ENCODE measurements at regions not wholly inside any gene's neighbourhood (a gene's known extent, or its start where the extent isn't known, plus 50 kb on each side); places are given as distances from the start of the nearest gene placed in this dataset.
"Not testable (repeated sequence)": the region's sequence is repeated elsewhere in the genome, so short reads cannot be mapped to it uniquely, and the experiment has no call there.

- FAIRE-seq (no peak), DNase-seq (ENCODE audit: low spot score in 2 of 2) (no peak)
These were observed 874.5 kb downstream of the FLRT2 start for GRCh38 chr14:86404425-86404824.

- FAIRE-seq (no peak), DNase-seq (ENCODE audit: low spot score in 2 of 2) (no peak)
These were observed 872.6 kb downstream of the FLRT2 start for GRCh38 chr14:86402545-86402944.

- DNase-seq (ENCODE audit: low spot score in 2 of 2) (no peak), FAIRE-seq (no peak)
These were observed 861.1 kb downstream of the FLRT2 start for GRCh38 chr14:86391085-86391484.

- DNase-seq (ENCODE audit: low spot score in 2 of 2) (no peak), FAIRE-seq (no peak)
These were observed 858.3 kb downstream of the FLRT2 start for GRCh38 chr14:86388216-86388615.

GRCh38 chr14:86373886-86374285 is 843.9 kb downstream of the FLRT2 start:
- FAIRE-seq: no peak
- DNase-seq (ENCODE audit: low spot score in 2 of 2): no peak

GRCh38 chr14:86372402-86372801 is 842.5 kb downstream of the FLRT2 start:
- DNase-seq (ENCODE audit: low spot score in 2 of 2) (no peak), FAIRE-seq (no peak)

GRCh38 chr14:86364634-86365033 is 834.7 kb downstream of the FLRT2 start:
- no peak for FAIRE-seq
- DNase-seq (ENCODE audit: low spot score in 2 of 2): no peak

GRCh38 chr14:86363576-86363975 is 833.6 kb downstream of the FLRT2 start:
- no peak for DNase-seq (ENCODE audit: low spot score in 2 of 2)
- FAIRE-seq: no peak

- DNase-seq (ENCODE audit: low spot score in 2 of 2) (no peak), FAIRE-seq (no peak)
These were observed 833.1 kb downstream of the FLRT2 start for GRCh38 chr14:86363047-86363446.

- no peak for DNase-seq (ENCODE audit: low spot score in 2 of 2)
- FAIRE-seq: no peak
These were observed 827.9 kb downstream of the FLRT2 start for GRCh38 chr14:86357876-86358275.

GRCh38 chr14:86357119-86357518 is 827.2 kb downstream of the FLRT2 start:
- DNase-seq (ENCODE audit: low spot score in 2 of 2): no peak
- no peak for FAIRE-seq

GRCh38 chr14:86346818-86347384 is 817.0 kb downstream of the FLRT2 start:
- no peak for FAIRE-seq
- no peak for DNase-seq (ENCODE audit: low spot score in 2 of 2)

GRCh38 chr14:86334355-86334754 is 804.4 kb downstream of the FLRT2 start:
- DNase-seq (ENCODE audit: low spot score in 2 of 2) (no peak), FAIRE-seq (no peak)

- FAIRE-seq: no peak
These were observed 803.5 kb downstream of the FLRT2 start for GRCh38 chr14:86333493-86333892.

GRCh38 chr14:86331341-86331740 is 801.4 kb downstream of the FLRT2 start:
- no peak for FAIRE-seq
- no peak for DNase-seq (ENCODE audit: low spot score in 2 of 2)

More at GRCh38 chr14:86333493-86333892, 803.5 kb downstream of the FLRT2 start:
- DNase-seq (ENCODE audit: low spot score in 2 of 2): no peak

- FAIRE-seq (no peak), DNase-seq (ENCODE audit: low spot score in 2 of 2) (no peak)
These were observed 791.2 kb downstream of the FLRT2 start for GRCh38 chr14:86321151-86321550.

GRCh38 chr14:86312154-86312665 is 782.3 kb downstream of the FLRT2 start:
- not testable (repeated sequence) for DNase-seq (ENCODE audit: low spot score in 2 of 2); FAIRE-seq

GRCh38 chr14:86311151-86311550 is 781.2 kb downstream of the FLRT2 start:
- FAIRE-seq: no peak
- DNase-seq (ENCODE audit: low spot score in 2 of 2): no peak

GRCh38 chr14:86310611-86311010 is 780.7 kb downstream of the FLRT2 start:
- no peak for FAIRE-seq
- no peak for DNase-seq (ENCODE audit: low spot score in 2 of 2)

- no peak for FAIRE-seq
These were observed 780.2 kb downstream of the FLRT2 start for GRCh38 chr14:86310148-86310547.

GRCh38 chr14:86305058-86305457 is 775.1 kb downstream of the FLRT2 start:
- FAIRE-seq (no peak), DNase-seq (ENCODE audit: low spot score in 2 of 2) (no peak)

More at GRCh38 chr14:86310148-86310547, 780.2 kb downstream of the FLRT2 start:
- no peak for DNase-seq (ENCODE audit: low spot score in 2 of 2)

- FAIRE-seq (no peak), DNase-seq (ENCODE audit: low spot score in 2 of 2) (no peak)
These were observed 770.0 kb downstream of the FLRT2 start for GRCh38 chr14:86299994-86300393.

GRCh38 chr14:86296173-86296572 is 766.2 kb downstream of the FLRT2 start:
- FAIRE-seq: no peak

More at GRCh38 chr14:86296173-86296572, 766.2 kb downstream of the FLRT2 start:
- no peak for DNase-seq (ENCODE audit: low spot score in 2 of 2)

All from frontal cortex (tissue), 3 donors.